PC-9 (cell line): ENCODE measurements at regions not wholly inside any gene's neighbourhood (a gene's known extent, or its start where the extent isn't known, plus 50 kb on each side); places are given as distances from the start of the nearest gene placed in this dataset.

Experiments
- CTCF ChIP-seq: fragments of 200-600 bp; sonication (generic); conservative IDR thresholded peaks from 2 replicates; pipeline ENCODE4 v1.6.1; 2017; ENCODE audit warnings: mixed run types, antibody characterized with exemption, mild to moderate bottlenecking, moderate library complexity
- EZH2 ChIP-seq: fragments of 200-600 bp; sonication (generic); IDR thresholded peaks from 2 replicates; pipeline ENCODE4 v1.8.0; 2017; ENCODE audit warnings: antibody characterized with exemption, low read depth

GRCh38 chr5:74341221-74341620 is 299.3 kb downstream of the ENC1 start:
- TF ChIP-seq EZH2 (no peak), CTCF (no peak)
